Ovary (tissue), 3 donors: ENCODE measurements at regions not wholly inside any gene's neighbourhood (a gene's known extent, or its start where the extent isn't known, plus 50 kb on each side); places are given as distances from the start of the nearest gene placed in this dataset.

ENCODE experiments used
- CTCF ChIP-seq, 3 donors: fragments of 450-650 bp in 2 of 3; fragments of 200-600 bp in 1 of 3; IDR thresholded peaks; one replicate each; pipeline versions ENCODE4 v1.5.1 to v1.8.0; 2016 to 2022; ENCODE audit warnings: antibody characterized with exemption in 3 of 3, mild to moderate bottlenecking in 1 of 3
- POLR2A ChIP-seq: fragments of 450-650 bp; IDR thresholded peaks from one replicate; pipeline ENCODE4 v1.6.1; 2017; ENCODE audit warnings: antibody characterized with exemption, mild to moderate bottlenecking, moderate library complexity
- donor health status: DM: no; HTN: no; CAD: no.

- TF ChIP-seq CTCF (IDR thresholded peaks at IDR 0.05) (no peak), POLR2A (no peak)
These were observed 256.3 kb downstream of the ERMARD start for GRCh38 chr6:170007468-170008293.
